Lung (tissue), 11 donors: ENCODE measurements at regions not wholly inside any gene's neighbourhood (a gene's known extent, or its start where the extent isn't known, plus 50 kb on each side); places are given as distances from the start of the nearest gene placed in this dataset.

Experiments
- ATAC-seq: fragments of 200-7000 bp; cut with Tn5 transposase; one replicate; pipeline ENCODE4 v1.9.1; 2020; ENCODE audit warnings: moderate number of reproducible peaks; ENCODE audit not compliant: insufficient read depth, low FRiP score
- DNase-seq, 3 donors: peaks; one replicate each; pipeline ENCODE4 v3.0.0-alpha.2; 2013 to 2017
- H3K27ac ChIP-seq, 2 donors: one replicate each; pipeline ENCODE4 v1.5.1; 2013; ENCODE audit warnings: mild to moderate bottlenecking in 2 of 2, moderate library complexity in 2 of 2, control low read depth in 1 of 2, inconsistent platforms in 1 of 2, low read depth in 1 of 2, low read length in 1 of 2
- H3K27me3 ChIP-seq, 3 donors: one replicate each; pipeline ENCODE4 v1.5.1; 2013; ENCODE audit warnings: low read length in 2 of 3; ENCODE audit not compliant: control insufficient read depth in 3 of 3, insufficient read depth in 3 of 3
- H3K36me3 ChIP-seq, 4 donors: one replicate each; pipeline ENCODE4 v1.5.1; 2013; ENCODE audit warnings: low read length in 4 of 4, mild to moderate bottlenecking in 1 of 4, moderate library complexity in 1 of 4; ENCODE audit not compliant: control insufficient read depth in 4 of 4, insufficient read depth in 4 of 4
- H3K4me1 ChIP-seq, 5 donors: one replicate each; pipeline ENCODE4 v1.5.1; 2013; ENCODE audit warnings: low read length in 5 of 5, mild to moderate bottlenecking in 2 of 5, moderate library complexity in 1 of 5; ENCODE audit not compliant: control insufficient read depth in 5 of 5, insufficient read depth in 5 of 5
- H3K4me3 ChIP-seq: one replicate; pipeline ENCODE4 v1.5.1; 2013; ENCODE audit warnings: mild to moderate bottlenecking, control low read depth, moderate library complexity
- H3K9ac ChIP-seq, 2 donors: one replicate each; pipeline ENCODE4 v1.5.1; 2013; ENCODE audit warnings: low read length in 2 of 2, control low read depth in 1 of 2; ENCODE audit not compliant: insufficient read depth in 1 of 2
- H3K9me3 ChIP-seq, 4 donors: one replicate each; pipeline ENCODE4 v1.5.1; 2013; ENCODE audit warnings: low read length in 3 of 4, mild to moderate bottlenecking in 1 of 4, moderate library complexity in 1 of 4; ENCODE audit not compliant: control insufficient read depth in 4 of 4, insufficient read depth in 3 of 4
- CTCF ChIP-seq: IDR thresholded peaks from 2 replicates; pipeline ENCODE4 v1.5.1; 2012; ENCODE audit warnings: mild to moderate bottlenecking; ENCODE audit errors: control extremely low read depth, extremely low read depth
- WGBS, 2 donors: extraction: QIAGEN DNeasy Blood & Tissue Kit; methylation state at CpG; one replicate each; pipeline ENCODE4 v1.1.7; 2013; 5-methylcytosine and 5-hydroxymethylcytosine counted together
- donor health status: control.
- donor health status: control.
- donor health status: Bipolar disorder and iron deficiency.
- donor health status: healthy.
- donor health status: DM: yes; HTN: yes; CAD: no.

GRCh38 chr20:11219192-11219591 is 545.4 kb upstream of the JAG1 start:
- Histone ChIP-seq H3K36me3 (no peaks in the 10 kb centered on the region), H3K27ac (no peak overlapping the region), H3K27me3 (no peaks in the 10 kb centered on the region), H3K4me1 (peaks cover 3 to 36% (median 21%) of the 10 kb centered on the region in 5 donors), H3K4me3 (no peak overlapping the region), H3K9me3 (no peaks in the 10 kb centered on the region), H3K9ac (no peak overlapping the region)
- WGBS, 2 donors, result 69 to 75% methylated on average over 3 of the region's 3 CpGs
- ATAC-seq, result no peak
- TF ChIP-seq CTCF, result no peak
- DNase-seq, result no peak

- Histone ChIP-seq H3K36me3 (no peaks in the 10 kb centered on the region), H3K9me3 (no peaks in the 10 kb centered on the region), H3K4me3 (no peak overlapping the region), H3K9ac (no peak overlapping the region), H3K27ac (no peak overlapping the region), H3K4me1 (peaks cover 3 to 25% (median 20%) of the 10 kb centered on the region in 5 donors), H3K27me3 (no peaks in the 10 kb centered on the region)
- WGBS, 2 donors, result 58 to 65% methylated on average over 2 of the region's 2 CpGs
- ATAC-seq, result no peak
- TF ChIP-seq CTCF, result no peak
- no peak for DNase-seq
These were observed 547.2 kb upstream of the JAG1 start for GRCh38 chr20:11221046-11221445.

- TF ChIP-seq CTCF, result no peak
- 89% methylated on average over 1 of the region's 1 CpG for WGBS, 2 donors
- Histone ChIP-seq H3K27me3 (no peaks in the 10 kb centered on the region), H3K9me3 (no peaks in the 10 kb centered on the region), H3K9ac (no peak overlapping the region), H3K4me1 (peaks cover 0 to 16% (median 9%) of the 10 kb centered on the region in 5 donors), H3K4me3 (no peak overlapping the region), H3K27ac (no peak overlapping the region), H3K36me3 (no peaks in the 10 kb centered on the region)
- DNase-seq, result no peak
- no peak for ATAC-seq
These were observed 548.4 kb upstream of the JAG1 start for GRCh38 chr20:11222243-11222642.

DNA sequence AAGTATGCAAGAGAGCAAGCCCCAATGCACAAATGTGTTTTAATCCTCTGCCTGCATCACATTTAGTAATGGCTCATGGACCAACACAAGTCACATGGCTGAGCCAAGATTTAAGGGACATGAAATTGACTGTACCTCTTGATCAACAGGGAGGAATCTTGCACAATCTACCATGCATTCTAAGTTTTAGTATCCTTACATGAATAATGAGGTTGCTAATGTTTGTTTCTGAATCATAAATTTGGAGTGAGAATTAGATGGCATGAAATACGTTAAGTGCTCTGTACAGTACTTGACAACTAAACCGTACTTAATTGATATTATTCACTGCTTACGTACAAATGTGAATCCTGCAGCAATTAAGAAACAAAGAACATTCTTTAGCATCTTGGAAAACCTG is 553.8 kb upstream of the JAG1 start:
- Histone ChIP-seq H3K9me3 (no peaks in the 10 kb centered on the region), H3K27ac (no peak overlapping the region), H3K4me1 (peaks cover 0 to 15% (median 4%) of the 10 kb centered on the region in 5 donors), H3K27me3 (no peaks in the 10 kb centered on the region), H3K4me3 (no peak overlapping the region), H3K36me3 (no peaks in the 10 kb centered on the region), H3K9ac (no peak overlapping the region)
- no peak for TF ChIP-seq CTCF
- DNase-seq (no peak), ATAC-seq (no peak)
- WGBS, 2 donors, result 94 to 98% methylated on average over 3 of the region's 3 CpGs
